ENCODE measurements at regions not wholly inside any gene's neighbourhood (a gene's known extent, or its start where the extent isn't known, plus 50 kb on each side); places are given as distances from the start of the nearest gene placed in this dataset.

- TF ChIP-seq, protein P1, sequence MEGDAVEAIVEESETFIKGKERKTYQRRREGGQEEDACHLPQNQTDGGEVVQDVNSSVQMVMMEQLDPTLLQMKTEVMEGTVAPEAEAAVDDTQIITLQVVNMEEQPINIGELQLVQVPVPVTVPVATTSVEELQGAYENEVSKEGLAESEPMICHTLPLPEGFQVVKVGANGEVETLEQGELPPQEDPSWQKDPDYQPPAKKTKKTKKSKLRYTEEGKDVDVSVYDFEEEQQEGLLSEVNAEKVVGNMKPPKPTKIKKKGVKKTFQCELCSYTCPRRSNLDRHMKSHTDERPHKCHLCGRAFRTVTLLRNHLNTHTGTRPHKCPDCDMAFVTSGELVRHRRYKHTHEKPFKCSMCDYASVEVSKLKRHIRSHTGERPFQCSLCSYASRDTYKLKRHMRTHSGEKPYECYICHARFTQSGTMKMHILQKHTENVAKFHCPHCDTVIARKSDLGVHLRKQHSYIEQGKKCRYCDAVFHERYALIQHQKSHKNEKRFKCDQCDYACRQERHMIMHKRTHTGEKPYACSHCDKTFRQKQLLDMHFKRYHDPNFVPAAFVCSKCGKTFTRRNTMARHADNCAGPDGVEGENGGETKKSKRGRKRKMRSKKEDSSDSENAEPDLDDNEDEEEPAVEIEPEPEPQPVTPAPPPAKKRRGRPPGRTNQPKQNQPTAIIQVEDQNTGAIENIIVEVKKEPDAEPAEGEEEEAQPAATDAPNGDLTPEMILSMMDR (IDR thresholded peaks at IDR 0.05), result no peak
- H3K27ac Mint-ChIP-seq, result no peak overlapping the region
These were observed 551.2 kb upstream of the CA10 start for GRCh38 chr17:52709724-52710123.

GRCh38 chr17:52696362-52696761 is 537.8 kb upstream of the CA10 start:
- Mint-ChIP-seq H3K27me3 (ENCODE audit: insufficient read depth) (no peaks in the 10 kb centered on the region), H3K9me3 (peaks cover 25% of the 10 kb centered on the region), H3K4me3 (no peak overlapping the region), H3K27ac (no peak overlapping the region), H3K36me3 (ENCODE audit: low read depth) (no peaks in the 10 kb centered on the region), H3K4me1 (ENCODE audit: low read depth) (no peaks in the 10 kb centered on the region)
- TF ChIP-seq, protein P1 (IDR thresholded peaks at IDR 0.05), result no peak
- DNase-seq, result no peak

More at GRCh38 chr17:52709724-52710123, 551.2 kb upstream of the CA10 start:
- H3K36me3 Mint-ChIP-seq (ENCODE audit: low read depth), result 0 out of 2 replicates have a peak, but pooled peaks cover 5% of the 10 kb centered on the region
- DNase-seq, result no peak
- H3K4me3 Mint-ChIP-seq, result no peak overlapping the region
- H3K9me3 Mint-ChIP-seq, result peaks cover 37% of the 10 kb centered on the region
- no peaks in the 10 kb centered on the region for H3K27me3 Mint-ChIP-seq (ENCODE audit: insufficient read depth)
- H3K4me1 Mint-ChIP-seq (ENCODE audit: low read depth), result no peaks in the 10 kb centered on the region

- no peak for DNase-seq
- H3K27me3 Mint-ChIP-seq (ENCODE audit: insufficient read depth), result no peaks in the 10 kb centered on the region
- no peaks in the 10 kb centered on the region for H3K36me3 Mint-ChIP-seq (ENCODE audit: low read depth)
- no peak overlapping the region for H3K4me3 Mint-ChIP-seq
- peaks cover 35% of the 10 kb centered on the region for H3K9me3 Mint-ChIP-seq
- TF ChIP-seq, protein P1 (IDR thresholded peaks at IDR 0.05), result no peak
- H3K27ac Mint-ChIP-seq, result no peak overlapping the region
- H3K4me1 Mint-ChIP-seq (ENCODE audit: low read depth), result no peaks in the 10 kb centered on the region
These were observed 527.6 kb upstream of the CA10 start for GRCh38 chr17:52686140-52686539.

DNA sequence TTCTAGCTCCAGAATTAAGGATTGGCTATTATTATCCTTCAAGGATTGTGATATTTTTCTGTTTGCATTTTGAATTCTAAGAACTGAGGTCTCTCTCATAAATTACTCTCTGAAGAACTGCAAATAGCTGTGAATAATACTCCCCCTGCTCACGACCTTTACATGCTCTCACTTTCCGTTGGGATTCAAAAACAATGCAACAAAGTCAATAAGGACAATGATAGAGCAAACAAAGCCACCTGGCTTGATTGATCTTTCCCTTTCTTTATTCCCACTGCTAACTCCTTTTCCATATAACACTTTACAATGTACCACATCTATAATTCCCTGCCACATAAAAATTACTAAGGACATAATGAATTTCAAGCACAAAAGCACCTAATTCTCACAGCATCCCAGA is 523.0 kb upstream of the CA10 start:
- Mint-ChIP-seq H3K27ac (no peak overlapping the region), H3K27me3 (ENCODE audit: insufficient read depth) (no peaks in the 10 kb centered on the region), H3K36me3 (ENCODE audit: low read depth) (no peaks in the 10 kb centered on the region), H3K9me3 (peaks cover 71% of the 10 kb centered on the region), H3K4me1 (ENCODE audit: low read depth) (no peaks in the 10 kb centered on the region), H3K4me3 (no peak overlapping the region)
- DNase-seq, result no peak
- TF ChIP-seq, protein P1 (IDR thresholded peaks at IDR 0.05), result no peak

GRCh38 chr17:52678211-52678610 is 519.7 kb upstream of the CA10 start:
- no peaks in the 10 kb centered on the region for H3K4me1 Mint-ChIP-seq (ENCODE audit: low read depth)
- no peaks in the 10 kb centered on the region for H3K27me3 Mint-ChIP-seq (ENCODE audit: insufficient read depth)
- no peak for DNase-seq
- no peak overlapping the region for H3K4me3 Mint-ChIP-seq
- H3K27ac Mint-ChIP-seq, result no peak overlapping the region
- H3K9me3 Mint-ChIP-seq, result peaks cover 68% of the 10 kb centered on the region
- H3K36me3 Mint-ChIP-seq (ENCODE audit: low read depth), result no peaks in the 10 kb centered on the region
- TF ChIP-seq, protein P1 (IDR thresholded peaks at IDR 0.05), result no peak

DNA sequence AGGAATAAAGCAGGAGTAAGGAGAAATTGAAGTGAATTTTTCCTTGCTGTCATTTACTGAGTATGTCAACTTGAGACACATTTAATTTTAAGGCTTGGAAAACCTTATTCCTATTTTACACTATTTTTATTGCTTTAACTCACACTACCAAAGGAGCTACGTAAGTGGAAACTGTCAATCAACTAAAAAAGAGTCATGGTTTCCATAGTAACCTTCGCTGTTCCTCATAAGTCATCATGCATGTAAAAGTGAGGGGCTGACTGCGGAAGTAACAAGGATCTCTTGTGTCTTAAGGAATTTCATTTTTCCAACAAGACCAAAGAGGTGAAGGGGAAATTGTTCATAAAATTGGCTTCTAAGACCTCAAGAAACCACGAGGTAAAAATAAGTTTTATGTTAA is 516.2 kb upstream of the CA10 start:
- peaks cover 49% of the 10 kb centered on the region for H3K9me3 Mint-ChIP-seq

More for the DNA sequence above, 516.2 kb upstream of the CA10 start:
- no peak for DNase-seq
- no peak overlapping the region for H3K27ac Mint-ChIP-seq
- H3K4me1 Mint-ChIP-seq (ENCODE audit: low read depth), result no peaks in the 10 kb centered on the region
- TF ChIP-seq, protein P1 (IDR thresholded peaks at IDR 0.05), result no peak
- H3K36me3 Mint-ChIP-seq (ENCODE audit: low read depth), result no peaks in the 10 kb centered on the region
- H3K4me3 Mint-ChIP-seq, result no peak overlapping the region
- H3K27me3 Mint-ChIP-seq (ENCODE audit: insufficient read depth), result no peaks in the 10 kb centered on the region
